HCT116 (cell line): ENCODE measurements at regions not wholly inside any gene's neighbourhood (a gene's known extent, or its start where the extent isn't known, plus 50 kb on each side); places are given as distances from the start of the nearest gene placed in this dataset.

Experiments
- ATAC-seq: fragments of 200-7000 bp; cut with Tn5 transposase; 2 replicates; pipeline ENCODE4 v1.9.1; 2020; ENCODE audit warnings: mild to moderate bottlenecking, moderate library complexity
- BruUV-seq: library from RNA; stranded (reverse); fragments of 400-500 nt; replicated peaks from 2 replicates; lab custom pipeline; 2021; lab: Mats Ljungman, UMichigan
- CTCF ChIA-PET: fragments of 300-600 bp; sonication (Branson Sonifier 250); formaldehyde crosslinking; loops from one replicate; lab custom pipeline; 2021; ENCODE audit warnings: antibody characterized with exemption; lab: Charles Lee
- POLR2A ChIA-PET: fragments of 300-600, 350-600 bp; sonication (Branson Sonifier 250); formaldehyde crosslinking; loops from one replicate; lab custom pipeline; 2021; ENCODE audit warnings: antibody characterized with exemption; lab: Charles Lee
- RAD21 ChIA-PET, 2 experiments: fragments of 300-600 bp; sonication (Branson Sonifier 250); formaldehyde crosslinking; loops; one replicate each; lab custom pipeline; 2023; ENCODE audit warnings: low total read pairs in 2 of 2; ENCODE audit not compliant: uncharacterized antibody in 2 of 2, unreplicated experiment in 2 of 2, low non-redundant PET in 1 of 2; lab: Charles Lee
- DNase-seq: peaks from one replicate; pipeline ENCODE4 v3.0.0-alpha.2; 2010; ENCODE audit warnings: low read depth, low spot score
- H2AFZ ChIP-seq: fragments of 200-600 bp; shearing (Covaris generic), sonication (generic); 2 replicates; pipeline ENCODE4 v1.6.1; 2017; ENCODE audit warnings: low read depth, mixed run types, mixed read lengths, antibody characterized with exemption, low read length; ENCODE audit not compliant: poor library complexity, severe bottlenecking
- H3K27ac ChIP-seq: 2 replicates; pipeline ENCODE4 v1.5.1; 2012; ENCODE audit warnings: low read depth, low read length
- H3K27me3 ChIP-seq: fragments of 200-600 bp; sonication (generic); 2 replicates; pipeline ENCODE4 v1.6.1; 2016; ENCODE audit warnings: mixed run types, low read length, mixed read lengths; ENCODE audit not compliant: insufficient read depth
- H3K36me3 ChIP-seq, 2 experiments: fragments of 200-500 bp in 1 of 2; fragments of 200-600 bp in 1 of 2; sonication (Bioruptor generic) in 1 of 2; sonication (generic) in 1 of 2; 2 replicates each; pipeline versions ENCODE4 v1.5.1 to v1.6.1; 2014 to 2016; ENCODE audit warnings: low read length in 2 of 2, inconsistent platforms in 1 of 2, mixed read lengths in 1 of 2, mixed run types in 1 of 2; ENCODE audit not compliant: insufficient read depth in 2 of 2, control insufficient read depth in 1 of 2
- H3K4me1 ChIP-seq, 2 experiments: fragments of 200-600 bp in 1 of 2; sonication (generic) in 1 of 2; 2 replicates each; pipeline versions ENCODE4 v1.5.1 to v1.6.1; 2012 to 2017; ENCODE audit warnings: low read length in 2 of 2, inconsistent platforms in 1 of 2, mild to moderate bottlenecking in 1 of 2, mixed read lengths in 1 of 2, mixed run types in 1 of 2, moderate library complexity in 1 of 2; ENCODE audit not compliant: insufficient read depth in 2 of 2, control insufficient read depth in 1 of 2
- H3K4me2 ChIP-seq: fragments of 200-600 bp; sonication (generic); 2 replicates; pipeline ENCODE4 v1.6.1; 2017; ENCODE audit warnings: mixed run types, low read length, mixed read lengths
- H3K4me3 ChIP-seq, 2 experiments: fragments of 200-600 bp in 1 of 2; sonication (generic) in 1 of 2; replicated peaks in 1 of 2; 2 replicates each; pipeline ENCODE4 v1.5.1; 2011 to 2016; ENCODE audit warnings: low read length in 2 of 2, control low read depth in 1 of 2, low read depth in 1 of 2, mild to moderate bottlenecking in 1 of 2, mixed read lengths in 1 of 2, mixed run types in 1 of 2
- H3K79me2 ChIP-seq: fragments of 200-600 bp; sonication (generic); 2 replicates; pipeline ENCODE4 v1.6.1; 2017; ENCODE audit warnings: mild to moderate bottlenecking, mixed run types, low read length, moderate library complexity, mixed read lengths; ENCODE audit not compliant: insufficient read depth
- H3K9ac ChIP-seq: fragments of 200-600 bp; sonication (generic); 2 replicates; pipeline ENCODE4 v1.6.1; 2016; ENCODE audit warnings: low read length, mixed read lengths
- H3K9me2 ChIP-seq: fragments of 200-600 bp; sonication (generic), shearing (Covaris generic); 2 replicates; pipeline ENCODE4 v1.6.1; 2017; ENCODE audit warnings: mixed run types, mild to moderate bottlenecking, moderate library complexity; ENCODE audit not compliant: insufficient read depth
- H3K9me3 ChIP-seq, 2 experiments: fragments of 200-500 bp in 1 of 2; fragments of 200-600 bp in 1 of 2; sonication (Bioruptor generic) in 1 of 2; sonication (generic) in 1 of 2; 2 replicates each; pipeline ENCODE4 v1.6.1; 2014 to 2017; ENCODE audit warnings: low read length in 2 of 2, mixed read lengths in 2 of 2, inconsistent platforms in 1 of 2, low read depth in 1 of 2, mild to moderate bottlenecking in 1 of 2, mixed run types in 1 of 2, moderate library complexity in 1 of 2; ENCODE audit not compliant: control insufficient read depth in 1 of 2, insufficient read depth in 1 of 2
- H4K20me1 ChIP-seq: fragments of 200-600 bp; sonication (generic), shearing (Covaris generic); 2 replicates; pipeline ENCODE4 v1.6.1; 2017; ENCODE audit warnings: mixed run types, mild to moderate bottlenecking, moderate library complexity; ENCODE audit not compliant: insufficient read depth
- CEBPB ChIP-seq: IDR thresholded peaks from 2 replicates; pipeline ENCODE4 v1.6.1; 2012; ENCODE audit warnings: low read depth
- ELF1 ChIP-seq: IDR thresholded peaks from 2 replicates; pipeline ENCODE4 v1.6.1; 2012; ENCODE audit warnings: low read depth, borderline replicate concordance
- EZH2 ChIP-seq: fragments of 200-600 bp; sonication (generic); IDR thresholded peaks from 2 replicates; pipeline ENCODE4 v1.6.1; 2017; ENCODE audit warnings: antibody characterized with exemption, mixed run types
- EZH2phosphoT487 ChIP-seq: fragments of 200-600 bp; IDR thresholded peaks from 2 replicates; pipeline ENCODE4 v1.6.1; 2018; ENCODE audit warnings: antibody characterized with exemption, borderline replicate concordance
- POLR2A ChIP-seq: IDR thresholded peaks from 2 replicates; pipeline ENCODE4 v1.7.0; 2011; ENCODE audit warnings: borderline replicate concordance; ENCODE audit not compliant: insufficient read depth, insufficient read length; ENCODE audit errors: extremely low read depth
- RAD21 ChIP-seq: IDR thresholded peaks from 2 replicates; pipeline ENCODE4 v1.6.1; 2012; ENCODE audit warnings: low read depth, mild to moderate bottlenecking
- SIN3A ChIP-seq: IDR thresholded peaks from 2 replicates; pipeline ENCODE4 v1.6.1; 2012; ENCODE audit warnings: low read depth
- SP1 ChIP-seq: IDR thresholded peaks from 2 replicates; pipeline ENCODE4 v1.6.1; 2012; ENCODE audit warnings: low read depth
- TCF7L2 ChIP-seq: IDR thresholded peaks from 2 replicates; pipeline ENCODE4 v1.7.0; 2011; ENCODE audit warnings: borderline replicate concordance, inconsistent platforms; ENCODE audit not compliant: insufficient read depth, insufficient read length; ENCODE audit errors: extremely low read depth
- YY1 ChIP-seq: IDR thresholded peaks from 2 replicates; pipeline ENCODE4 v1.6.1; 2011; ENCODE audit warnings: low read length, low read depth, moderate library complexity, mild to moderate bottlenecking; ENCODE audit not compliant: insufficient replicate concordance; ENCODE audit errors: extremely low read depth
- ZFX ChIP-seq: fragments of 450-650 bp; IDR thresholded peaks from 2 replicates; pipeline ENCODE4 v1.6.1; 2017
- ZNF274 ChIP-seq: fragments of 200-500 bp; sonication (Bioruptor generic); IDR thresholded peaks from 2 replicates; pipeline ENCODE4 v1.6.1; 2014; ENCODE audit warnings: mild to moderate bottlenecking, low read depth, low read length, inconsistent platforms
- intact Hi-C: fragments of 100-400 bp; cut with micrococcal nuclease; formaldehyde crosslinking; loops from 2 replicates; pipeline ENCODE4 v1.10.0; 2022
- TF ChIP-seq, protein P1 (sequence below): IDR thresholded peaks from 2 replicates; pipeline ENCODE4 v1.6.1; 2012; ENCODE audit warnings: low read depth
- TF ChIP-seq, protein P2 (sequence below): IDR thresholded peaks from 2 replicates; pipeline ENCODE4 v1.6.1; 2012
- TF ChIP-seq, protein P3 (sequence below): IDR thresholded peaks from 2 replicates; pipeline ENCODE4 v1.6.1; 2012
- TF ChIP-seq, protein P4 (sequence below): IDR thresholded peaks from 2 replicates; pipeline ENCODE4 v1.6.1; 2011; ENCODE audit warnings: mild to moderate bottlenecking, low read length, moderate library complexity; ENCODE audit not compliant: insufficient replicate concordance; ENCODE audit errors: extremely low read depth

DNA sequence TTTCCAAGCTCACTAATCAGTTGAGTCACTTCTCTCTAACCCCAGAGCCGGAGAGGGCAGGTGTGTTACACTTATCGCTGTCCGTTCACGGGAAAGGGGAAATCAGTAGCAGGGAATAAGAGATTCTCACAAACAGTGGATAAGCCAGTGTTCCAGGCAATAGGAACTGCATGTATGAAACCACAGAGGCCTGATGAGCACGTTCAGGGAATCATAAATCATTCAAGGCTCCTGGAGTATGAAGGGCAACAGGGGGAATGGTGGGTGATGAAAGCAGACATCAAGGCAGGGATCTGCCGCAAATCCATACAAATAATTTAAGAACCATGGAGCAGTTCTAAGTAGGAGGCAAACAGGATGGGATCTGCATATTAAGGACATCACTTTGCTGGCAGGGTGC lies 59.1 kb upstream of the ADGRG2 start:
- no peak overlapping the region for H2AFZ ChIP-seq
- DNase-seq (no peak), ATAC-seq (no peak)
- H3K4me1 ChIP-seq: no peaks in the 10 kb centered on the region
- no peaks in the 10 kb centered on the region for H4K20me1 ChIP-seq
- ChIA-PET RAD21 (no interaction called here), CTCF (no interaction called here), POLR2A (no interaction called here)
- no peaks in the 10 kb centered on the region for H3K9me3 ChIP-seq
- H3K9me2 ChIP-seq: no peaks in the 10 kb centered on the region
- H3K27me3 ChIP-seq: no peaks in the 10 kb centered on the region
- H3K27ac ChIP-seq: no peak overlapping the region
- intact Hi-C loops: no loop called here
- no peaks in the 10 kb centered on the region for H3K36me3 ChIP-seq
- TF ChIP-seq, protein P1, sequence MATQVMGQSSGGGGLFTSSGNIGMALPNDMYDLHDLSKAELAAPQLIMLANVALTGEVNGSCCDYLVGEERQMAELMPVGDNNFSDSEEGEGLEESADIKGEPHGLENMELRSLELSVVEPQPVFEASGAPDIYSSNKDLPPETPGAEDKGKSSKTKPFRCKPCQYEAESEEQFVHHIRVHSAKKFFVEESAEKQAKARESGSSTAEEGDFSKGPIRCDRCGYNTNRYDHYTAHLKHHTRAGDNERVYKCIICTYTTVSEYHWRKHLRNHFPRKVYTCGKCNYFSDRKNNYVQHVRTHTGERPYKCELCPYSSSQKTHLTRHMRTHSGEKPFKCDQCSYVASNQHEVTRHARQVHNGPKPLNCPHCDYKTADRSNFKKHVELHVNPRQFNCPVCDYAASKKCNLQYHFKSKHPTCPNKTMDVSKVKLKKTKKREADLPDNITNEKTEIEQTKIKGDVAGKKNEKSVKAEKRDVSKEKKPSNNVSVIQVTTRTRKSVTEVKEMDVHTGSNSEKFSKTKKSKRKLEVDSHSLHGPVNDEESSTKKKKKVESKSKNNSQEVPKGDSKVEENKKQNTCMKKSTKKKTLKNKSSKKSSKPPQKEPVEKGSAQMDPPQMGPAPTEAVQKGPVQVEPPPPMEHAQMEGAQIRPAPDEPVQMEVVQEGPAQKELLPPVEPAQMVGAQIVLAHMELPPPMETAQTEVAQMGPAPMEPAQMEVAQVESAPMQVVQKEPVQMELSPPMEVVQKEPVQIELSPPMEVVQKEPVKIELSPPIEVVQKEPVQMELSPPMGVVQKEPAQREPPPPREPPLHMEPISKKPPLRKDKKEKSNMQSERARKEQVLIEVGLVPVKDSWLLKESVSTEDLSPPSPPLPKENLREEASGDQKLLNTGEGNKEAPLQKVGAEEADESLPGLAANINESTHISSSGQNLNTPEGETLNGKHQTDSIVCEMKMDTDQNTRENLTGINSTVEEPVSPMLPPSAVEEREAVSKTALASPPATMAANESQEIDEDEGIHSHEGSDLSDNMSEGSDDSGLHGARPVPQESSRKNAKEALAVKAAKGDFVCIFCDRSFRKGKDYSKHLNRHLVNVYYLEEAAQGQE: no peak
- TF ChIP-seq EZH2: no peak
- no peak for TF ChIP-seq ZFX
- TF ChIP-seq, protein P2, sequence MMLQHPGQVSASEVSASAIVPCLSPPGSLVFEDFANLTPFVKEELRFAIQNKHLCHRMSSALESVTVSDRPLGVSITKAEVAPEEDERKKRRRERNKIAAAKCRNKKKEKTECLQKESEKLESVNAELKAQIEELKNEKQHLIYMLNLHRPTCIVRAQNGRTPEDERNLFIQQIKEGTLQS: no peak
- TF ChIP-seq, protein P3, sequence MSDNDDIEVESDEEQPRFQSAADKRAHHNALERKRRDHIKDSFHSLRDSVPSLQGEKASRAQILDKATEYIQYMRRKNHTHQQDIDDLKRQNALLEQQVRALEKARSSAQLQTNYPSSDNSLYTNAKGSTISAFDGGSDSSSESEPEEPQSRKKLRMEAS: no peak
- no peak for TF ChIP-seq ELF1
- no peak for TF ChIP-seq POLR2A
- no peak for TF ChIP-seq RAD21
- TF ChIP-seq ZNF274: no peak
- no peak for TF ChIP-seq SP1
- no peak for TF ChIP-seq CEBPB
- TF ChIP-seq TCF7L2: no peak
- no peak for TF ChIP-seq EZH2phosphoT487
- no peak for TF ChIP-seq YY1
- TF ChIP-seq SIN3A: no peak
- TF ChIP-seq, protein P4, sequence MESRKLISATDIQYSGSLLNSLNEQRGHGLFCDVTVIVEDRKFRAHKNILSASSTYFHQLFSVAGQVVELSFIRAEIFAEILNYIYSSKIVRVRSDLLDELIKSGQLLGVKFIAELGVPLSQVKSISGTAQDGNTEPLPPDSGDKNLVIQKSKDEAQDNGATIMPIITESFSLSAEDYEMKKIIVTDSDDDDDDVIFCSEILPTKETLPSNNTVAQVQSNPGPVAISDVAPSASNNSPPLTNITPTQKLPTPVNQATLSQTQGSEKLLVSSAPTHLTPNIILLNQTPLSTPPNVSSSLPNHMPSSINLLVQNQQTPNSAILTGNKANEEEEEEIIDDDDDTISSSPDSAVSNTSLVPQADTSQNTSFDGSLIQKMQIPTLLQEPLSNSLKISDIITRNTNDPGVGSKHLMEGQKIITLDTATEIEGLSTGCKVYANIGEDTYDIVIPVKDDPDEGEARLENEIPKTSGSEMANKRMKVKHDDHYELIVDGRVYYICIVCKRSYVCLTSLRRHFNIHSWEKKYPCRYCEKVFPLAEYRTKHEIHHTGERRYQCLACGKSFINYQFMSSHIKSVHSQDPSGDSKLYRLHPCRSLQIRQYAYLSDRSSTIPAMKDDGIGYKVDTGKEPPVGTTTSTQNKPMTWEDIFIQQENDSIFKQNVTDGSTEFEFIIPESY: no peak
- no peak overlapping the region for H3K4me3 ChIP-seq
- H3K79me2 ChIP-seq: no peaks in the 10 kb centered on the region
- H3K4me2 ChIP-seq: no peak overlapping the region
- H3K9ac ChIP-seq: no peak overlapping the region
- BruUV-seq: no TSS peak
